ENCODE measurements at regions not wholly inside any gene's neighbourhood (a gene's known extent, or its start where the extent isn't known, plus 50 kb on each side); places are given as distances from the start of the nearest gene placed in this dataset.

DNA sequence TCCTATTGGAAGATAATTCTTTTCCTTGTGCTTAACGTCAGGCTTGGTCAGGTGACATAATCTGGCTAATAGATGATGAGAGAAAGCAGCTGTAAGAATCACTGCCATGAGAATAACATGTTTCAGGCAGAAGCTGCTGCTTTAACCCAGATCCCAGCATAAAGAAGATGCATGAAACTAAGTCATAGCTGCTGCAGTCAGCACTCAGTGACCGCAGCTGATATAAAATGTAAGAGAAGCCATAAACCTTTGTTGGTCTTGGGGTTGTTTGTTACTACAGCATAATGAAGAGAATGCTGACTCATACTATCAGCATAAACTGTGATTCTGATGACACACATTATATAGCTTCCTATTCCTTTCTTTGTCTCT lies 274.3 kb upstream of the TRIB2 start:
- TF ChIP-seq CTCF (IDR thresholded peaks at IDR 0.05; ENCODE audit: insufficient read depth, low read depth, low read length, missing control alignments) = no peak
- peak; percentile 17 for DNase-seq (ENCODE audit: low read depth)
- no peak overlapping the region for H3K4me3 ChIP-seq (ENCODE audit: low read length)

DNA sequence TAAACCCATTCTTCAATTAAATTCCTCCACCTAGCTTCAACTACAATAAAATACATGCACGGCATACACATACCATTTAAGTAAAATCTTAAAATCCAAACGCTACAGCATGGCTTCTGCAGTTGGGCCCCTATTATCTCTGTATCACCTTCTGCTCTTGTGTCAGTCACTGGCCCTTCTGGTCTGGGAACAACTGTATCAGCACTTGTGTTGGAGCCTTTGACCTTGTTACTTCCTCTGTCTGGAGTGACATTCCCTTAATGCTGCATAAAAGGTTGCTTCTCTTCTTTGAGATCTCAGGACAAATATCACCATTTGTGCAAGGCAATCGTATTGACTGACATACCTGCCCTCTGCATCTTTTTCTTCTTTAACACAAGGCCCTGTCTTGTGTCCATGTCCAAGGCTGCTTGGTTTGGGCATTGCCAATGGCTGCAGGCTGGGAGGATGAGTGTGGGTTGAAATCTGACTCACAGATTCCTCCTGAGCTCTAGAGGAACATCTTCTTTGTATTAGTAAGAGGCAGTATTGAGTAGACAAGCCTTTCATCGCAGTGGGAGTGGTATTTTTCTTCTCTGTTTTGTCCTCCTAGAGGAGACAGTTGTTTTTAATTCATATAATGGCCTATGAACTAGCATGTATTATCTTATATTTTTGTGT lies 267.8 kb upstream of the TRIB2 start:
- DNase-seq (ENCODE audit: low read depth) = peak; percentile 59
- no peak overlapping the region for H3K4me3 ChIP-seq (ENCODE audit: low read length)
- no peak for TF ChIP-seq CTCF (IDR thresholded peaks at IDR 0.05; ENCODE audit: insufficient read depth, low read depth, low read length, missing control alignments)

DNA sequence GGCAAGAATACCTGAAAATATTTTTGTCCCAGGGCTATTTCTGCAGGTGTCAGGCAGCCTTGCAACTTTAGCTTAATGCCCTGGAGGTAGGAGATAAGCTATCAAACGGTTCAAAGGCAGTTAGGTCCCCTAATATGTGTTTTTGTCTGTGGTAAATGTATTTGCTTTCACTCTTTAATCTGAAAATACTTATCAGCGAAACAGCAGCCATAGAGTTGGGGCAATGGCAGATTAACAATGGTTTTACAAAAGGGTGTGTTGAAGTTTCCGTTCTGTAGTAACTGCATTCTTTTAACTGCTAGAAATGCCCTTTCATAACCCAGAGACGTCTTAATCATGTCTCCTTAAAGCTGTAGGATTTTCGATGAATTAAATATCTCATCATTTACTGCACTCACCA lies 265.0 kb upstream of the TRIB2 start:
- no peak for TF ChIP-seq CTCF (IDR thresholded peaks at IDR 0.05; ENCODE audit: insufficient read depth, low read depth, low read length, missing control alignments)
- DNase-seq (ENCODE audit: low read depth) = peak; percentile 29
- H3K4me3 ChIP-seq (ENCODE audit: low read length) = no peak overlapping the region

DNA sequence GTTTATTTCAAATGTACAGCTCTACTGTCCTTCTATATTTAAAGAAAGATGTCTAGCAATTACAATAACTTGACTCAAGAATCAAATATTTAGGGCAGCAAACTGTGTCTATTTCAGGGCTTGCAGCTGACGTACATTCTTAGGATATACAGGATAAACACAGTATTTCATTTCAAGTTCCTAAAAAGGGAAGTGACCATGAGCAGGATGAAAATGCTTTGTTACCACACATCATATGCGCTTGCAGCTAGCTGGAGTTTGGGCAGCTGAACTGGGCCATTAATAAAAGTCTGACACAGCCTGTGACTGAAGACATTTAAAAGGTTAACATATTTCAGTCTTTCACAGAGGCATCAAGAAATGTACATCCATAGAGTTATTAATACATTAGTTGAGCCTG lies 264.6 kb upstream of the TRIB2 start:
- no peak overlapping the region for H3K4me3 ChIP-seq (ENCODE audit: low read length)
- DNase-seq (ENCODE audit: low read depth) = no peak
- no peak for TF ChIP-seq CTCF (IDR thresholded peaks at IDR 0.05; ENCODE audit: insufficient read depth, low read depth, low read length, missing control alignments)

GRCh38 chr2:12453731-12454130 lies 263.0 kb upstream of the TRIB2 start:
- no peak for TF ChIP-seq CTCF (IDR thresholded peaks at IDR 0.05; ENCODE audit: insufficient read depth, low read depth, low read length, missing control alignments)
- H3K4me3 ChIP-seq (ENCODE audit: low read length) = no peak overlapping the region
- DNase-seq (ENCODE audit: low read depth) = no peak

DNA sequence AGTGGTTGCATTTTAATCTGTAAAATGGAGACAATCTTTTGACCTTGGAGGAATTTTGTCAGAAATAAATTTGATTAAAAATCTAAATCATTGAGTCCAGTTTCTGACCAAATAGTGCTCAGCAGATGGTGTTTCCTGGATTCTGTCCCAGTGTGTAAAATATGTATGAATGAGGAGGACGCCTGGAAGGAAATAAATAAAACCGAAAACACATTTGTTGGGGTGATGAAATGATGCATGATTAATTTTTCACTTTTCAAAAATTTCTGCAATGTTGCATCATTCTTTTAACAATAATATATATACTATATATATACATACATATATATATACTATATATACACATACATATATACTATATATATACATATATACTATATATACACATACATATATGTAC lies 261.1 kb upstream of the TRIB2 start:
- H3K4me3 ChIP-seq (ENCODE audit: low read length) = no peak overlapping the region
- DNase-seq (ENCODE audit: low read depth) = no peak
- no peak for TF ChIP-seq CTCF (IDR thresholded peaks at IDR 0.05; ENCODE audit: insufficient read depth, low read depth, low read length, missing control alignments)
